SJCRH30 (cell line): ENCODE measurements at regions not wholly inside any gene's neighbourhood (a gene's known extent, or its start where the extent isn't known, plus 50 kb on each side); places are given as distances from the start of the nearest gene placed in this dataset.

Experiments used
- DNase-seq, 2 experiments: peaks; one replicate each; pipeline ENCODE4 v3.0.0-alpha.2; 2015 to 2020
- H3K27ac ChIP-seq: fragments of 250-450 bp; sonication (Bioruptor Pico); 2 replicates; pipeline ENCODE4 v1.5.1; 2020; ENCODE audit warnings: mild to moderate bottlenecking, moderate library complexity
- H3K27me3 ChIP-seq: fragments of 250-450 bp; sonication (Bioruptor Pico); 2 replicates; pipeline ENCODE4 v1.5.1; 2020; ENCODE audit warnings: mild to moderate bottlenecking, moderate library complexity
- H3K36me3 ChIP-seq: fragments of 250-450 bp; sonication (Bioruptor Pico); 2 replicates; pipeline ENCODE4 v1.5.1; 2020; ENCODE audit warnings: mild to moderate bottlenecking, moderate library complexity
- H3K4me1 ChIP-seq: fragments of 250-450 bp; sonication (Bioruptor Pico); 2 replicates; pipeline ENCODE4 v1.5.1; 2020; ENCODE audit warnings: mild to moderate bottlenecking, moderate library complexity
- H3K4me3 ChIP-seq: fragments of 250-450 bp; sonication (Bioruptor Pico); 2 replicates; pipeline ENCODE4 v1.5.1; 2020; ENCODE audit warnings: mild to moderate bottlenecking, moderate library complexity
- H3K9me3 ChIP-seq: fragments of 250-450 bp; sonication (Bioruptor Pico); replicated peaks from 2 replicates; pipeline ENCODE4 v1.5.1; 2020; ENCODE audit warnings: mild to moderate bottlenecking, moderate library complexity

DNA sequence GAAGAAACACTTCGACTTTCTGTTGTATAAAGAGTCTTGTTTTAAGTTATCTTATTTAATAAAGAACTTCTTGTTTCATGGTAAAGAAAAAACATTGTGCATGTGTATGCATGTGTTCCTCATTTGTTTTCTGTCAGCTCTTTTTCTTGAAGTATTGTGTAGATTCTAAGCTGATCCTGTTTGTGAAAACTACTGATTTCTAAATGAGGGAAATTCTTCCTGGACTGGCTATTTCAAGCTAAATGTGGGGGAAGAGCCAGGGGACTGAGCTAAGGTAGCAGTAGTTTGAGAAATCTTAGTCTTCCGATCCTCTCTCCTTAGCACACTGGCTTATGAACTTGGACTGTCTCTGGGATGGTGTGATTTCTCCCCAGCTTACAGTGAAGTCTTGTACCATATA is 56.4 kb upstream of the RBMS1 start:
- H3K27me3 ChIP-seq: no peaks in the 10 kb centered on the region
- H3K36me3 ChIP-seq: no peaks in the 10 kb centered on the region
- no peak overlapping the region for H3K27ac ChIP-seq
- H3K4me1 ChIP-seq: no peaks in the 10 kb centered on the region
- H3K4me3 ChIP-seq: no peak overlapping the region
- H3K9me3 ChIP-seq: no peaks in the 10 kb centered on the region
- no peak for DNase-seq

DNA sequence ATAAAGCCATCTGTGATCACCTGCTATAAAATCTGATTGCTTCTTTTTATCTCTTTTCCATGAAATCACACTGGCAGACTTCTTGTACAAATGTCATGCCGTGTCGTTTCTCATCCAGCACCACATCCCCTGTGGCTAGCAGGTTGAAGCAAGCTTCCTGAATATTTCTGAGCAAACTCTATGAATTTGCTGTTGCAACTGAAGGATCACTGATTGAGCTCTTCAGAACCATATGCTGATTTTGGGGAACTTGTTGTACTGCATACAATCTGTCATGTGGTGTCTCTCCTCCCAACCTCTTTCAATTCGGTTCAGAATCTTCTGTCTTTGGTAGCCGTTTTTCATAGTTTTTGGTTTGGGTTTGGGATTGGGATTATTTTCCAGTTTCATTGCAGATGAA is 57.7 kb upstream of the RBMS1 start:
- Histone ChIP-seq H3K27me3 (no peaks in the 10 kb centered on the region), H3K4me3 (no peak overlapping the region), H3K27ac (no peak overlapping the region), H3K4me1 (no peaks in the 10 kb centered on the region), H3K36me3 (no peaks in the 10 kb centered on the region), H3K9me3 (no peaks in the 10 kb centered on the region)
- DNase-seq: no peak

DNA sequence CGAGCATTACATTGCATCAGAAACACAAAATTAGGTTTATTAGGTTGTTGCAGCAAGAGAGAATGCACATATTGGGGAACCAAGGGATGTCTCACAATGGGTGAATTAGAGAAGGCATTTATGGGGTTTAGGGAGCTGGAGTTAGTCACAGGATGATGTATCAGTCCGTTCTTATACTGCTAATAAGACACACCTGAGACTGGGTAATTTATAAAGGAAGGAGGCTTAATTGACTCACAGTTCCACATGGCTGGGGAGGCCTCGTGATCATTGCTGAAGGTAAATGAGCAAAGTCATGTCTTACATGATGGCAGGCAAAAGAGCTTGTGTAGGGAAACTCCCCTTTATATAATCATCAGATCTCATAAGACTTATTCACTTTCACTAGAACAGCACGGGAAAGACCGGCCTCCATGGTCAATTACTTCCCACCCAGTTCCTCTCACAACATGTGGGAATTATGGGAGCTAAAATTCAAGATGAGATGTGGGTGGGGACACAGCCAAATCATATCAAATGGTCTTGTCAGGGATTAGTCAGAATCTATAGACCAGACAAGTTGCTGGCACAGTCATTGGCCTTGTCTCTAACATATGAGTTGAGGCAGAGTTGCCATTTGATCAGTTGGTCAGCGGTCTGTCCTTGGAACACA is 61.9 kb upstream of the RBMS1 start:
- no peaks in the 10 kb centered on the region for H3K27me3 ChIP-seq
- H3K4me1 ChIP-seq: no peaks in the 10 kb centered on the region
- no peak overlapping the region for H3K27ac ChIP-seq
- no peaks in the 10 kb centered on the region for H3K36me3 ChIP-seq
- DNase-seq: no peak
- no peaks in the 10 kb centered on the region for H3K9me3 ChIP-seq
- no peak overlapping the region for H3K4me3 ChIP-seq

DNA sequence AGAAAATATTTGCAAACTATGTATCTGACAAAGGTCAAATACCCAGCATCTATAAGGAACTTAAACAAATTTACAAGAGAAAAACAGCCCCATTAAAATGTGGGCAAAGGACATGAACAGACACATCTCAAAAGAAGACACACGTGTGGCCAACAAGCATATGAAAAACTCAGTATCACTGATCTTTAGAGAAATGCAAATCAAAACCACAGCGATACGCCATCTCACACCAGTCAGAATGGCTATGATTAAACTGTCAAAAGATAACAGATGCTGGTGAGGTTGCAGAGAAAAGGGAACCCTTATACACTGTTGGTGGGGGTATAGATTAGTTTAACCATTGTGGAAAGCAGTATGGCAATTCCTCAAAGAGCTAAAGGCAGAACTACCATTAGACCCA is 64.3 kb upstream of the RBMS1 start:
- H3K4me3 ChIP-seq: no peak overlapping the region
- H3K27ac ChIP-seq: no peak overlapping the region
- no peaks in the 10 kb centered on the region for H3K36me3 ChIP-seq
- no peak for DNase-seq
- no peaks in the 10 kb centered on the region for H3K4me1 ChIP-seq
- H3K27me3 ChIP-seq: no peaks in the 10 kb centered on the region
- no peaks in the 10 kb centered on the region for H3K9me3 ChIP-seq

DNA sequence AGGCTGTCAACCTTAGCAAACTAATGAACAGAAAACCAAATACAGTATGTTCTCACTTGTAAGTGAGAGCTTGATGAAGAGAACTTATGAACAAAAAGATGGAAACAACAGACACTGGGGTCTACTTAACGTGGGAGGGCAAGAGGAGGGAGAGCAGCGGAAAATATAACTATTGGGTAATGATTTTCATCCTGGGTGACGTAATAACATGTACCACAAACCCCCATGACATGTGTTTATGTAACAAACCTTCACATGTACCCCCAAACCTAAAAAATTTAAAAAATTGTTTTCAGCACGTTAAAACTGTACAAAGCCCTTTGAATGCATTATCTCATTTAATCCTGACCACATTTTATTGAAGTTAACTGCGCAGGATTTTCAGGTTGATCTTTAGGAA is 64.9 kb upstream of the RBMS1 start:
- Histone ChIP-seq H3K9me3 (no peaks in the 10 kb centered on the region), H3K27ac (no peak overlapping the region), H3K27me3 (no peaks in the 10 kb centered on the region), H3K4me1 (no peaks in the 10 kb centered on the region), H3K4me3 (no peak overlapping the region), H3K36me3 (no peaks in the 10 kb centered on the region)
- no peak for DNase-seq

DNA sequence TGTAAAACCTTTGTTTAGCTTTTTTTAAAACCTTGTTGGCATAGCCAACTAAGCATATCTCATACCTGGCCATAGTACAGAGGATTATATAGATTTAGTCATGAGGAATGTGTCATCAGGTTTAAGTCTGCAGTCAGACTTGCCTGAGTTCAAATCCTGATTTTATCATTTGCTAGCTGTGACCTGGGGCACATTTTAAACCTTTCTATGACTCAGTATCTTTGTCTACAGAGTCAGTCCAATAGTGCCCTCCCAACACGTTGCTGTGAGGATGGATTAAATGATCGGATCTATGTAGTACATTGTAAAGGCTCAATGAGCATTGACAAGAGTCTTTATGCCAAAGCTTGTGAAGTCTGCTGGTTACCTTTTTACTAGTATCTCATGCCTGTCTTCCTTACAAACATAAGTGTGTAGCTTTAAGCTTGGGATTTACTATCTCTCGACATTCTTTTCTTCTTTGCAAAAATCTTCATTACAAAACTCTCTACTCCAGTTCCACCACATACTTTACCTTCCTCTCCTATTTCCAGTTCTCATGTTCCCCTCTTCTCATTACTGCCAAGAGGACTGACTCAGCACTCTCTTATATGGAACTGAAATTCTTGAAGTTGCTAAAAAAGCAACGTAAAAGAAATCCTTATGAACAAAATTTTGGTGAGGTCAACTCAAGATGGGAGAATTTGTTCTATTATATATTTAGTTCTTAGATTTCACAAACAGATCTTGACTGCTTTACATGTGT is 68.1 kb upstream of the RBMS1 start:
- Histone ChIP-seq H3K9me3 (no peaks in the 10 kb centered on the region), H3K27ac (no peak overlapping the region), H3K36me3 (no peaks in the 10 kb centered on the region), H3K27me3 (no peaks in the 10 kb centered on the region), H3K4me3 (no peak overlapping the region), H3K4me1 (no peaks in the 10 kb centered on the region)
- DNase-seq: no peak

DNA sequence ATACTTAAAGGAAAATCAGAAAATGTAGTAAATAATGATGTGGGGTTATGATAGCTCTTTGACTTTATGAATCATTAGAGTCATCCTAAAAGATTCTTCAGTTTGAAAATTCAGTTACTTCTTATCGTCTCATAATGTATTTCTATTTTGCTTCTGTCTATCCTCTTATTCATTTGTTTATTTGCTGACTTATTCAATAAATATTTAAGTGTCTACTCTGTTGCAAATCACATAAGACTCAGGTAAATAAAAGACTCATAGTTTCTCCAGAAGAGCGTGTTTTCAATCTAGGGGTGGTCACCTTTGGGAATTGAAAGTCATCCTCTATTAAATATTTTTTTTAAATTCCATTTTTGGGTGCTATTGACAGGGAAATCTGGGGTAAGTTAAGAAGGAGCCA is 69.1 kb upstream of the RBMS1 start:
- H3K4me1 ChIP-seq: no peaks in the 10 kb centered on the region
- no peak overlapping the region for H3K27ac ChIP-seq
- no peaks in the 10 kb centered on the region for H3K9me3 ChIP-seq
- H3K27me3 ChIP-seq: no peaks in the 10 kb centered on the region
- no peak for DNase-seq
- no peaks in the 10 kb centered on the region for H3K36me3 ChIP-seq
- H3K4me3 ChIP-seq: no peak overlapping the region

DNA sequence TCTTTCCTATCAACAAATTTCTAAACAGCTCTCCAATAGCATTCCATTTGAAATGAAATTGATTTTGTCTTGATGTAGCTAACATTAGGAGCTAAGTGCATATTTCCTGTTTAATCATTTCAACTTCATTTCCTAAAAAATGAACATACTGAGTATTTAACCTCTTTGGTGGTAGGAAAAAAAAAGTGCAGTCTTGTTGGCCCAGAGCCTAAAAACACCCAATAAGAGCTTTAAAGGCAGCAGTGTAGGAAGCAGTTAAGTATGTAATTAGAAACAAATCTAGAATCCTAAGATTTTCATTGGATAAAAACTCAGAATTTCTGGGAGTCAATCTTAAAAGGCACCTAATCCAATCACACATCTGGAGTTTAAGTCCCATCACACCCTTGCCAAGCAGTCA is 71.0 kb upstream of the RBMS1 start:
- no peaks in the 10 kb centered on the region for H3K9me3 ChIP-seq
- no peak overlapping the region for H3K27ac ChIP-seq
- no peak for DNase-seq
- no peak overlapping the region for H3K4me3 ChIP-seq
- H3K27me3 ChIP-seq: no peaks in the 10 kb centered on the region
- no peaks in the 10 kb centered on the region for H3K36me3 ChIP-seq
- H3K4me1 ChIP-seq: no peaks in the 10 kb centered on the region

DNA sequence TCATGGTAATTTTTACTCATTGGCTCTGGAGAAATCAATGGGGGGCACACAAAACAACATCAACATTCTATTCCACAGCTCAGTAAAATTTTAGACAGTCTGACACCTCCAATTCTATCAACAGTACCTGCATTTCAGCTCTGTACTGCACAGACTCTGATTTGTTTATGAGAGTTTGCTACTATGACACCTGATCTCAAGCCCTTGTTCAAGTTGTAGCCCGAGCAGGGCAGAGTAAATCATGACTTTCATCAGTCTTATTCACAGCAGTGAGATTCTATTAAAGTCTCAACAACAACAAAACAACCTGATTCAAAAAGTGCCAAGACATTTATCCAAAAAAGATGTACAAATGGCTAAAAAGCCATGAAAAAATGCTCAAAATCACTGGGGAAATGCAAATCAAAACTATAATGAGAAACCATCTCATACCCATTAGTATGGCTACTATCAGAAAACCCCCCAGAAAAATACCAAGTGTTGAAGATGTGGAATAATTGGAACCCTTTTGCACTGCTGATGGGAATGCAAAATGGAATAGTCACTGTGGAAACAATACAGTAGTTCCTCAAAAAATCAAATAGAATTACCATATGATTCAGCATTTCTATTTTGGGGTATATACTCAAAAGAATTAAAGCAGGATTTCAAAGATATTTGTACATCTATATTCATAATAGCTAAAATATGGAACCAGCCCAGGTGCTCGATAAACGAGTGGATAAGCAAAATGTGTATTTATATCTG is 71.7 kb upstream of the RBMS1 start:
- no peak for DNase-seq
- Histone ChIP-seq H3K27me3 (no peaks in the 10 kb centered on the region), H3K4me1 (no peaks in the 10 kb centered on the region), H3K36me3 (no peaks in the 10 kb centered on the region), H3K4me3 (no peak overlapping the region), H3K9me3 (no peaks in the 10 kb centered on the region), H3K27ac (no peak overlapping the region)

DNA sequence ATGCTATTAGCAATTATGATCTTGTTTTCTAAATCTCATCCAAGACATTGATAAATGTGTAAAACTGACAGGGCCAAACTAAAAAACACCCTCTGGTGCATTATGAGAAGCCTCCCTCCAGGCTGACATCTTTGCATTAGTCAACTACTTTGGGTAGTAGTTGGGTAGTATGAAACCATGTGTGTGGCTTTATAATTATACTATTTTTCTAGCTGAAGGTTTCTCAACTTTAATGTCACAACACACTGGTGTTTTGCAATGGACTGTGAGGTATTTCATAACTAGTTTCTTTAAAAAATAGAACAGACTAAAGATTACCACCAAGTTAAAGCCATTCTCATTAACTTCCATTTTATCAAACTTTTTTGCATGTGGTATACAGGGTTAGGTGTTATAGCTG is 73.1 kb upstream of the RBMS1 start:
- no peaks in the 10 kb centered on the region for H3K9me3 ChIP-seq
- no peak for DNase-seq
- H3K27me3 ChIP-seq: no peaks in the 10 kb centered on the region
- H3K4me3 ChIP-seq: no peak overlapping the region
- no peaks in the 10 kb centered on the region for H3K36me3 ChIP-seq
- no peaks in the 10 kb centered on the region for H3K4me1 ChIP-seq
- no peak overlapping the region for H3K27ac ChIP-seq

DNA sequence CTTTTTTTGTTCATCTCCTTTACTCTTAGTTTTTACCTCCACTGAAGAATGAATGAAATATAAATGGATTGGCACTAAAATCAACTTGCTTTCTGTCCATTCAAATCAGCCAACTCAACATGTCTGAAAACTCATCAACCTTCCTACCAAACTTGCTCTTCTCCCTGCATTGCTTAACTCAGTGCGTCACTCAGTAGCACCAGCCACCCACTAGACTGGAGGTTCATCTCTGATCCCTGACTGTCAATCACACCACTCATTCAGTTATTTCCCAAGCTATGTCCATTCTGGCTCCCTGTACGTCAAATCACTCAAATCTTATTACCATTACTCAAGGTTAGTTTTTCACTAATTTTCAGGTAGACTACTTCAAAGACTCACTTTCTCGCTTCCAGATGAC is 75.2 kb upstream of the RBMS1 start:
- Histone ChIP-seq H3K9me3 (0 out of 2 replicates have a peak, but pooled peaks cover 3% of the 10 kb centered on the region), H3K27me3 (no peaks in the 10 kb centered on the region), H3K4me3 (no peak overlapping the region), H3K4me1 (no peaks in the 10 kb centered on the region), H3K36me3 (no peaks in the 10 kb centered on the region), H3K27ac (no peak overlapping the region)
- no peak for DNase-seq

DNA sequence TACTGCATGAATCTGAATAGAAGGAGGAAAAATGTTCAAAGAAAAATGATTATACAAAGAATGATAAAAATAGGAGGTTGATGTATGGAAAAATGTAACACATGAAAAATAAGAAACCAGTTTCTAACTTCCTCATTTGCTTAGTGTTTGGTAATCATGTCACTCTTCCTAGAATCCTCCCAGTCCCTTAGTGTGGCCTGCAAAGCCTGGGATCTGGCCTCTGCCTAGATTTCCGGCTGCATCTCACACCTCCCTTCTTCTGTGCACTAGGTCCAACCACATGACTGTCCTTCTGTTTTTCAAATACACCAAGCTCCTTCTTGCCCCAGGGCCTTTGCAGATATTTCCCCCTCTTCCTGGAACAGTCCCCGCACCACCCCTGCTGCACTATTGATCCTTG is 76.8 kb upstream of the RBMS1 start:
- no peak overlapping the region for H3K27ac ChIP-seq
- no peak overlapping the region for H3K4me3 ChIP-seq
- no peaks in the 10 kb centered on the region for H3K4me1 ChIP-seq
- H3K9me3 ChIP-seq: 0 out of 2 replicates have a peak, but pooled peaks cover 3% of the 10 kb centered on the region
- DNase-seq: no peak
- H3K36me3 ChIP-seq: no peaks in the 10 kb centered on the region
- H3K27me3 ChIP-seq: no peaks in the 10 kb centered on the region

DNA sequence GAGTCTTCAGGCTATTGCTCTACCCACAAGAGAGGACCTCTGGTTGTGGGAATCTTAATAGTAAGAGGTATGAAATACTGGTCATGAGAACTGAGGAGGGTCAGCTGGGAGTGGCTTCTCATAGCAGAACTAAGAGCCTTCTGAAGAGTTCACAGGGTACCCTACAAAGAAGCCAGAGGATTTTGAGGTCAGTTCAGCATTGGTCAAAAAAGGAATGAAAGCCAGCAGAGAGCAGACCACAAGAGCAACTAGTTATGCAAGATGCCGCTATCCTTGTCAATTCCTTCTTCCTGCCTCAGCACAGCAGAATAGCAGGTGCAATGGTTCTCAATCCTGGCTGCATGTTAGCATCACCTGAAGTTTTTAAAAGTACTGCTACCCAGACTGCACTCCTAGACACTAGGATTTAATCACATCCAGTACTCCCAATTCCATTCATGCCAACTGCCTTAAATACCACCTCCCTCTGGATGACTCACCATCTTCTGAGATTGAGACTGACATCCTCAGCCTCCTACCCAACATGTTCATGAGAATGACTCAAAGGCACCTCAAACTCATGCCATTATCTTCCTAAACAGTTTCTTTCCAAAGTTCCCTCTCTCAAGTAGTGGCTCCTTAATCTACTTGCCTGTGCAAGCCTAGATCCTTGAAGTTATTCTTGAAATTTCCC is 81.0 kb upstream of the RBMS1 start:
- Histone ChIP-seq H3K27me3 (no peaks in the 10 kb centered on the region), H3K27ac (no peak overlapping the region), H3K9me3 (0 out of 2 replicates have a peak, but pooled peaks cover 3% of the 10 kb centered on the region), H3K4me3 (no peak overlapping the region), H3K36me3 (no peaks in the 10 kb centered on the region), H3K4me1 (no peaks in the 10 kb centered on the region)
- DNase-seq: no peak

DNA sequence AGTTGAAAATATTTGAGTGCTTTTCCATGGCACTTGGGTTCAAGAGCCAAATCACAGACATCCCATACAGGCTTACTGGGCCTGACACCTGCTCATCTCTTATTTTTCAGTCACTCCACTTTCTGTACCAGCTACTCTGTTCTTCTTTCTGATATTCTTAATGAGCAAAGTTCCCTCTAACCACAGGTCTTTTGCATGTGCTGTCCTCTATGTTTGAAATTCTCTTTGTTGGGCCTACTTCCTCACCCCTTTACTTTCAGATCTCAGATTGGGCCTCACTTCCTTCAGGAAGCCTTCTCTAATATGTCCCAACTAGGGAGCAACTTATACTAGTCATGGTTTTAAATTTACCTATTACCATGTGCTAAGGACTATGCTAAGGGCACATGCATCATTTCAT is 81.8 kb upstream of the RBMS1 start:
- Histone ChIP-seq H3K4me3 (no peak overlapping the region), H3K4me1 (no peaks in the 10 kb centered on the region), H3K9me3 (0 out of 2 replicates have a peak, but pooled peaks cover 3% of the 10 kb centered on the region), H3K36me3 (no peaks in the 10 kb centered on the region), H3K27me3 (no peaks in the 10 kb centered on the region), H3K27ac (no peak overlapping the region)
- DNase-seq: no peak

DNA sequence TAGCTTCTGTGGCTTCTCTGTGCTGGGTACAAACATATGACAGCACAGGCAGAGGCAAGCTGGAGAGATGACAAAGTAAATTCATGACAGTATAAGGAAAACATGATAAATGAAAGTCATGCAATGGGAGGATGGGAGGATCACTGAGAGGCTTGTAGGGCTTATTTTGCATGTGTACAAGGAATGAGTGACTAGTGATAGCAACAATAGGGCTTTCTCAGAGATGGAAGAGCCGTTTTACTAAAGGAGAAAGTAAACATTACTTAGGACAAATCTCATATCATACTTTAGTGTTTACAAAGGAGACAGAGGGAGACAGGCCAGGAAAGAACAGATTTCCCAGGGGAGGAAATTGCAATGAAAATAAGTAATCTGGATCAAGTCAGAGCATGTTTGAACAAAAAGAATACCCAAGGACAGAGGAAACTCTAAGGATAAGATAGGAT is 82.5 kb upstream of the RBMS1 start:
- no peak overlapping the region for H3K27ac ChIP-seq

More for the DNA sequence above, 82.5 kb upstream of the RBMS1 start:
- no peak for DNase-seq
- Histone ChIP-seq H3K4me3 (no peak overlapping the region), H3K36me3 (no peaks in the 10 kb centered on the region), H3K4me1 (no peaks in the 10 kb centered on the region), H3K9me3 (0 out of 2 replicates have a peak, but pooled peaks cover 3% of the 10 kb centered on the region), H3K27me3 (no peaks in the 10 kb centered on the region)
